Superior temporal gyrus (tissue), 1 donor: ENCODE measurements at regions not wholly inside any gene's neighbourhood (a gene's known extent, or its start where the extent isn't known, plus 50 kb on each side); places are given as distances from the start of the nearest gene placed in this dataset.

Source experiments
- DNase-seq: peaks from one replicate; pipeline ENCODE4 v3.0.0-alpha.2; 2016; ENCODE audit errors: extremely low spot score

DNA sequence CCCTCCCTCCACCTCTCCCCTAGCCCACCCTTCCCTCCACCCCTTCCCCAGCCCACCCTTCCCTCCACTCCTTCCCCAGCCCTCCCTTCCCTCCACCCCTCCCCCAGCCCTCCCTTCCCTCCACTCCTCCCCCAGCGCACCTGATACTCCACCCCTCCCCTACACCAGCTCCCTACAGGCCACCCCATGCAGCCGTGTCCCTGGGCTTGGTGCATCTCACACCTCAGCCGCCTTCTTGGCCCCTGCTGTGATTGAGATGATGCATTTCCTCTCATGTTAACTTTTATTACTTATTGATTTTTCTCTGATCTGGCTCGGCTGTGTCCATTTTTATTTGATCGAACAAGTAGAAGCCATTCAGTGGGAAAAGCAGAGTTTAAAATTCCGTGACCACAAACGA is 243.8 kb downstream of the MATN1 start:
- DNase-seq, result no peak

DNA sequence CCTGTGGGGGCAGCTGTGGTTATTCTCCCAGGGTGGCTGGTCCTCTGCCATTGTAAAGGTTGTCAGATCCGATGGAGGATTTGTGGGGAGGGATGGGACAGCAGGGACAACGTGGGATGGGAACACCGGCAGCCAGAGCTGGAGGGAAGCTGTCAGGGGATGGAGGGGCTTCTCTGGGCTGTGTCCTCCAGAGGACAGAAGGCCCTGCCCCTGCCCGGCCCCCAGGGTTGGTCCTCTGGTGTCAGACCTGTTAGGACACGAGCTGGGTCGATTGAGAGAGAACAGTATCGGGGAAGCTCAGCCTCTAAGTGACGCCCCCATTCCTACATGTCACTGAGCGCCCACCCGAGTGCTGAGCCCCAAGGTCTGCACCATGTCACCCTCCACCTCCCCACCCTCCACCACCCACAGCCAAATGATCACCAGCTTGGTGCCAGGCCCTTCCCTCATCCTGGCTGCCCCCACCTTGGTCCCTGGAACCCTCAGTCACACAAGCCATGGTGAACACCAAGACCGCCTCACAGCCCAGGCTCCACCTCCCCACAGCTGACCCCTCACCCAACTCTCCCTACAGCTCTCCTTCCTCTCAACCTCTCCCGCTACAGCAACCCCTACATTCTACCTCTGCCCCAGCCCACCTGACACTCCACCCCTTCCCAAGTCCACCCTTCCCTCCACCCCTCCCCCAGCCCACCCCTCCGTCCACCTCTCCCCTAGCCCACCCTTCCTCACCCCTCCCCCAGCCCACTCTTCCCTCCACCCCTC is 244.4 kb downstream of the MATN1 start:
- DNase-seq, result no peak

DNA sequence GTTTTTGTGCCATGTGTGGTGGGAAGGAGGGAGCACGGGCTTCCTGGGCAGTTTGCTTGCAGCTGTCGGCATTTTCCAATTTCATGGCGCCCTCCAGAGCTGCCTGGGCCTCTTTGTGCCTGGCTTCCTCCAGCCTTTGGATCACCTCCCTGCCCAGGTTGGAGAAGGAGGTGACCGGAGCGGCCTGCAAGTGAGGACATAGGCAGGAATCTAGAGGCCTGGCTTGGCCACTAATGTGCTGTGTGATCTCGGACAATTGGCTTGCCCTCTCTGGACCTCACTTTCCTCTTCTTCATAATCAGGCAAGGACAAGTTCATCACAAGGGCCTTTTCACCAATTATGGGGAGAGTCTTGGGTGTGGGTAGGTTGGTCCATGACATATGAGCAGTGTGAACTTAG is 245.1 kb downstream of the MATN1 start:
- no peak for DNase-seq

DNA sequence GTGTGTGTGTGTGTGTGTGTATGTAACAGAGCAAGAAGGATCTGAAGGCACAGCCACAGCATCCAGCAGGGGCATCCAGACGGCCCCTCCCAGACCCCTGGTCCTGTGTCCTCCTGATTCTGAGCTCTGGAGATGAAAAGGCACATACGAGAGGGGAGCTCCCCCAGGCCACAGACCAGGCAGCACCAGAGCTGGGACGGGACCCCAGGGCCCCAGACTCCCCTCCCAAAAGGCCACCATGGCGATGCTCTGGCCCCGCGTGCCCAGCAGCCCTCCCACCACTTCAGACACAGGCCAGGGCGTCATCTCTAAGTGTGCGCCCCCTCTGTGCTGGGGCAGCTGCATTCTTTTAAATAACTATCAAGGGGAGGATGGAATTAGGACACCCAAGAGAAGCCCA is 245.8 kb downstream of the MATN1 start:
- no peak for DNase-seq

DNA sequence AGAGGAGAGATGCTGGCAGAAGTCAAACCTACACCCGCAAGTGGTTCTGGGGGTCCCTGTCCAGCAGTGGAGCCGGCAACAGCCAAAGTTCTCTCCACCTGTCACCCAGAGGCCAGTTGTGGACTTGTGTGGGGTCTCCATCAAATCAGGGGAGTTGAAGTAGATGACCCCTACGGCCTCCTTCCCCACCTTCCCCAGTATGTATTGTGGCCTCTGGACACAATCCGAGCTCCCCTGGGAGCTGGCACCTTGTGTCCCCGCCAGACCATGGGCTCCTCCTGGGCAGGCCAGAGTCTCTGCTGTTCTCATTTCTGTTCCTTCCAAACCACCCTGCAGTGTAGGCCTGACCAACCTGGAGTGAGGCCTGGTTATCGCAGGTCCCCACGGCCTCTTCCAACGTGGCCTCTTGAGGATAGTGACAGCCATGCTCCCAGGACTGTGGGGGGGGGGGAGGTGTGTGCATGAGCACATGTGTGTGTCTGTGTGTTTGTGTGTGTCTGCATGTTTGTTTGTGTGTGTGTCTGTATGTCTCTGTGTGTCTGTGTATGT is 246.4 kb downstream of the MATN1 start:
- DNase-seq, result no peak

DNA sequence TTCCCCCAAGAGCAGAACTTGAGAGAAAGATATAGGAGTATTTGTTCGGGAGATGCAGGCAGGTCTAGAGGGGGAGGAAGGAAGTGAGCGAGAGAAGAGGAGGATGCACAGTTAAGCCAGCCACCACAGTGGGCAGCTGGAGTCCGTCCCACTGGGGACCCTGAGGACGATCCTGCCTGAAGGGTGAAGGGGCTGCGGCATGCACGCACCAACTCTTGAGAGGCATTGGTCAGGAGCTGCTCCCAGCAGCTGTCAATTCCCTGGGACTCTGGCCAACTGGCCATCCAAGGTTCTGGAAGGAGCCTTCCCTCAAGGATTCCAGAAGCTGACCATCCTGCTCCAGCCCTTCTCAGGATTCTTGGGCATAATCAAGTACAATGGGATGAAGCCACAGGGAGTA is 246.9 kb downstream of the MATN1 start:
- DNase-seq, result no peak

DNA sequence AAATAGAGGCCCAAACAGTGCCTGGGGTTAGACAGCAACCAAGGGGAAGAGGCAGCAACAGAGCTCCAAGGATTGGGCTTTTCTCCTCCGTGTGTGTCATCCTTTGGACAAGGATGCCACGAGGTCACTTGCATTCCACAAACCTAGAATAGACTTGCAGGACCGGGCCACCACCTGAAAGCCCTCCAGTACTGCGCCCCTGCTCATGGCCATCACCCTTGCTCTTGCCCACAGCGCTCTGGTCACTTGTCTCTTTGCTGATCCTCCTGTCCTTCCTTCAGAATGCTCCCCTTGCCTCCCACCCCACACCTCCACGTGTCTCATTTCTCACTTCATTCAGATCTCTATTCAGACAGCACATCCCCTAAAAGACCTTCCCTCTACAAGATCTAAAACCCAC is 247.4 kb downstream of the MATN1 start:
- no peak for DNase-seq

DNA sequence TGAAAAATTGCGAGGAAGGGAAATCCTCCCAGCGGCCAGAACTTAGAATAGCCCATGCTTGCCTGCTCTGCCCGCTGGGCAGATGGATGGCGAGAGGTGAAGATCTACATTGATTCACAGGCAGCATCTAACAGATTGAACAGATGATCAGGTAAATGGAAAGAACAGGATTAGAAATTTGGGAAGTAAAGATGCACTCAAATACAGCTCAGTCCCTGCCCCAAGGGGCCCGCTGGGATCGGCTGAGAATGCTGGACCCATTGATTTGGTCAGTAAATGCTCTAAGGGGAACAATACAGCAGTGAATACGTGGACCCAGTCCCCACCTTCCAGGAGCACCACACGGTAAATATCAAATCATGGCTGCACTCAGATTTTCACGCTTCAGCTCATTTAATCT is 248.2 kb downstream of the MATN1 start:
- no peak for DNase-seq

DNA sequence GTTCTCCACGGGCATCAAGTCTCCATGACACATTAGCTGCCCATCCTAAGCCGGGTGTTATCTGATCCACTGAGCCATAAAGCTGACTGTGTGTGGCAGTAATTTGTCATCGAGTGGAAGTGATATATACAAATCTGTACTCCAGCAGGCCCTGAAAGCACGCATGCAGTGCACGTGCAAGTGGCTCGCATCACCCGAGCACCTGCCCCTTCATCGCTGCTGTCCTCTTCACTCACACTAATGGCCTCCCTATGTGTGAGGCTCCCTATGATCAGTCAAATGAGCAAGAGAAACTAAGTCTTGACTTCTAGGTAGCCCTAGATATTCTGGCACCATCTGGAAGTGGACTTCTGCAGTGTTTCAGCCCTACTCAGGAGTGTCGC is 248.6 kb downstream of the MATN1 start:
- no peak for DNase-seq

DNA sequence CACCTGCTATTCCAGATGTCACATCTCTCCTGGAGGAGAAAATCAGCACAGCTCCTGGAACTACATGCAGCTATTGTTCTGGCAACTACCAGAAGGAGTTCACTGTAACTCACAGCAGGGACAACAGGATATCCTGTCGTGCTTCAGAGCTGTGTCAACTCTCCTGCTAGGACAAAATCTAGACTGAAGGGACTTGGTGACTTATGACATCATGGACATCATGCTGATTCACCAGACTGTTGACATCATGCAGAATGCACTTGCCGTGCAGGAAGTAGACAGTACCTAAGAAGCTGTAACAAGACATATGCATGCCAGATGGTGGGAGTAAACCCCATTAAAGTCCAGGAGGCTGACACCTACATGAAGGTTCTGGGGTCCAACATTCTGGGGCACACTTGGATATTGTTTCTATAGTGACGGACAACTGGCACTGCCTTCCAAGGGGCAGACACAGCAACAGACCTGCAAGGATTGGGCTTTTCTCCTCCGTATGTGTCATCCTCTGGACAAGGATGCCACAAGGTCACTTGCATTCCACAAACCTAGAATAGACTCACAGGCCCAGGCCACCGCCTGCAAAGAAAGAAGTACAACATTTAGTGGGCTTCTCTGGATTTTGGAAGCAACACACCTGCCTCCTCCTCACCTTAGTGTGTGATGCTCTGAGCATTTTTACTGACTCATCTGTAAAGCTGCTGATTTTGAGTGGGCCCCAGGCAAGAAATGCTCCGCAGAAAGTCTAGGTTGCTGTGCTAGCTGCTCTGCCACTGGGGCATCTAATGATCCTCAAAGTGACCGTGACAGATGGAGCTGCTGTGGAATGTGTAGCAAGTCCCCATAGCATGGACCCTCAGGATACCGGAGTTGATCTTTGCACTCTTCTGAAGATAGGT is 249.2 kb downstream of the MATN1 start:
- no peak for DNase-seq

DNA sequence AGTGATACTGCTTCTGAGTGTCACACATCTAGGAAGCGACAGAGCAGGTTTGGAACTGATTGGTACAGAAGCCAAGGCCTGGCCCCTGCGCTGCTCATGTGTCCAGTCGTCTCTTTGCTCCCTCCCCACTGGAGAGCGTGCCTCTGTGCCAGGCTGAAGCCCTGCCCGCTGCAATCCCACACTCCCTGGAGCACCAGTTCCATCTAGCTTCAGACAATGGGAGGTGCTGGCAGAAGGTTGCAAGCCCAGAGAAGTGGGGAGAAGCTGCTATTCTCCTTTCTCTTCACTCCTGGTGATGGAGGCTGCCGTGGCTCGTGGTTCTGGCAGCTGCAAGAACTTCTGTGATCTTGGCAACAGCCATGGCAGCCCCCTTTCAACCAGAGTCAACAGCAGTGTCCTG is 250.9 kb downstream of the MATN1 start:
- no peak for DNase-seq

DNA sequence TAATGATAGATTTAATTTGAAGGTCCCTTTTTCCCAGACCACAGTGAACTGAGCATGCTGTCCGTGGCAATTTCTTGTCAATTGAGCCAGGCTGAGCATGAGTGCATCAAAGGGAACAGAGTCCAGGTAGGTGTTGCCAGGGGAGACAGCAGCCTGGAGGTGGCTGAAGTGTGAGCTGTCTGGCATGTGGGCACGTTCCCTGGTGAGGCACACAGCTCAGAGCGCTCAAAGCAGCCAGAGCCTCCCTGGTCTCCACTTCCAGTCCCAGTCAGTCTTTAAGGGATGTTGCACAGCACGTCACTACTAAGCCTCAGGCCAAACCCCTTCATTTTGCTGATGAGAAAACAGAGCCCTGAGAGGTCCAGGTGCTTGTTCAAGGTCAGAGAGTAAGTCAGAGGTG is 251.4 kb downstream of the MATN1 start:
- no peak for DNase-seq

DNA sequence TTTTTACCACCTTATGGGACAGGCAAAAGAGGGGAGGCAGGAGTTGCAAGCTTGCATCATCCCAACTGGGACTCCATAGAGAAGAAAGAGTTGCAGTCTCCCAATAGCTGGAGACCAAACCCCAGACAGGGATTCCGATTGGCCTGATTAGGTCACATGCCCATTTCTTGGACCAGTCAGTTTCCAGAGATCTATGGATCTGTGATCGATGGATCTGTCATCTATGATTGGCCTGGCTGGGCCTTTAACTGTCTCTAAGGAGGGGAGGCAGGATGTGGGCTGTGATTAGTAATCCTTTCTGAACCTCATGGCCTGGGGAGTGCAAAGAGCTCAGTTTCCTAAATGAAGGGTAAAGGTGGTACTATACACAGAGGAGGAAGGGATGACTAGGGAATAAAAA is 252.1 kb downstream of the MATN1 start:
- no peak for DNase-seq

DNA sequence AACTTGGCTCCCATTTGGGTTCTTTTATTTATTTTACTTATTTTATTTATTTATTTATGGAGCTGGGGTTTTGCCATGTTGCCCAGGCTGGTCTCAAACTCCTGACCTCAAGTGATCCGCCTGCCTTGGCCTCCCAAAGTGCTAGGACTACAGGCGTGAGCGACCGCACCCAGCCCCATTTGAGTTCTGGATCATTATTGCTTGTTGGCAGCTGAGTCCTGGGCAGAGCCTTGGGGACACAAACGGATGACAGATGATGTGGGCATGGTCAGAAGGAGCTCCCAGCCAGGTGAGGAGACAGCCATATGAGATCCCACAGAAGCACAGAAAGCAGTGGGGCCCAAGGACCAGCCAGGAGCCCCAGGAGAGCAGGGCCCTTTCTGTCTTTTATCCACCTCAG is 254.0 kb downstream of the MATN1 start:
- no peak for DNase-seq

DNA sequence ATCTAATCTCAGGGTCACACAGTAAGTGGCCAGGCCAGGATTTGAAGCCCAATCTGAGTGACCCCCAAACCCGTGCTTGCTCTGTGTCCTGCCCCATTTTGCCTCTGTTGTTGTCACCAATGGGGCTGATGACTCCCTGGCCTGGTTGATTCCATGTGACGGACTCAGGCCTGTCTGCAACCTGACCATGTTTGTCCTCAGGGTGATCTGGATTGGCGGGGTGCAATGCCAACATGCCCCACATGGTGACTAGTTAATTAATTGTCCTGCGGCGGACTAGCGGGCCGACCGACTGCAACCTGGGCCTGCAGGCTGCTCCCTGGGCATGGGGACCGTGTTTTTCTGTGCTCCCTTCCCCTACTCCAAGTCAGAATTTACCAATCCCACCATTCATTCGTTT is 256.3 kb downstream of the MATN1 start:
- no peak for DNase-seq

DNA sequence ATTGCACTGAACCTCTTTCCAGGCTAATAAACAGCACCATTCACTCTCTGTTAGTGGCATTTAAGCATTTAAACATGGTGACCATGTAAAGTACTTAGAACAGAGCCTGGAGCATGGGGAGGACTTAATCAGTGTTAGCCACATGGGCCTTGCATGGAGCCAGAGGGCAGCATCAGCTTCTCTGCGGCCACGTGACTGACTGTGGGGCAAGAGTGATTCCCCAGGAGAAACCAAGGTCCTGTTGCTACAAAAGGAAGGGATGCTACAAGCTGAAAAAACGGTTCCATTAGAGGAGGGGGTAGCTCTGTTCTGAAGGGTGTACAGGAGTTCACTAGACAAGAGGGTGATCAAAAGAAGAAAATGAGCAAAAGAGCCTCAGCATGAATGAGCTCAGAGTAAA is 256.8 kb downstream of the MATN1 start:
- no peak for DNase-seq

DNA sequence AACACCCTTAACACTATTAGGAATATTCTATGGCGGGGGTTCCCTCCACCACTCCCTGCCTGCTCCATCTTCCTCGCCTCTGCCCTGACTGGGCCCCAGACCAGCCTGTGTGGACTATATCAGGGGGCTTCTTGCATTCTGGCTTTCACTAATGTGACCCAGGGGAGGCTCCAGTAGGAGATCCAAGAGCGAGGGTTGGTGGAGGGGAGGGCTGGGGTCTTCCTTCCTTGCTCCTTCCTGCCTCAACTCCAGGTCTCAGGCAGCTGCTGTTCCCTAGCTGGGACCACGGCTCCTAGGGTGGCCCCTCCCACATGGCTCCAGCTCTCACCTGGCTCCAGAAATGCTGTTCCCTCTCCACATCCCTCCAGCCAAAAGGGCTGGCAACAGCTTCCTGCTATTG is 257.4 kb downstream of the MATN1 start:
- DNase-seq, result no peak

DNA sequence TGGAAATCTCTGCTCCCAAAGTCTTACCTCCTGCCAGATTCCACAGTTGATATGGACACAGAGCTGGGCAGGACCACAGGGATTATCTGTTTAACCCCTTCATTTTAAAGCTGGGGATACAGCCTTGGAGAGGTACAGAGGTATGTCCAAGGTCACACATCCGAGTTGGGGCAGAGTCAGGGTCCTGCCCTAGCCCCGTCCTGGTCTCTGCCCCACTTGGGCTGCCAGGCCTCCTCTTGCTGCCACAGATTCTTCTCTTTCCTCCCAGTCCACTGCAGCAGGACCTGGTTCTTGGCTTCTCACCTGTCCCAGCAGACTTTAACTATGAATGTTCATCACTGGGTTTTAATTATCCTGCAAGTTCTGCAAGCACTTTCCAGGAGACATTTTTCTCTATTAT is 258.3 kb downstream of the MATN1 start:
- no peak for DNase-seq

DNA sequence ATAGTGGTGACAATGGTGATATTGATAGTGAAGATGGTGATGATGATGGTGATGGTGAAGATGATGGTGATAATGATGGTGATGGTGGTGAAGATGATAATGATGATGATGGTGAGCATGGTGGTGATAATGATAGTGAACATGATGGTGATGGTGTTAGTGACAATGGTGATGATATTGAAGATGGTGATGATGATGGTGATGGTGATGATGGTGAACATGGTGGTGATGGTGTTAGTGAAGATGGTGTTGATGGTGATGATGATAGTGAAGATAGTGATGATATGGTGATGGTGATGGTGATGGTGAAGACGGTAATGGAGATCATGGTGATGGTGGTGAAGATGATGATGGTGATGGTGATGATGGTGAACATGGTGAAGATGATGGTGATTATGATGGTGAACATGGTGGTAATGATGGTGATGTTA is 259.2 kb downstream of the MATN1 start:
- DNase-seq, result no peak

DNA sequence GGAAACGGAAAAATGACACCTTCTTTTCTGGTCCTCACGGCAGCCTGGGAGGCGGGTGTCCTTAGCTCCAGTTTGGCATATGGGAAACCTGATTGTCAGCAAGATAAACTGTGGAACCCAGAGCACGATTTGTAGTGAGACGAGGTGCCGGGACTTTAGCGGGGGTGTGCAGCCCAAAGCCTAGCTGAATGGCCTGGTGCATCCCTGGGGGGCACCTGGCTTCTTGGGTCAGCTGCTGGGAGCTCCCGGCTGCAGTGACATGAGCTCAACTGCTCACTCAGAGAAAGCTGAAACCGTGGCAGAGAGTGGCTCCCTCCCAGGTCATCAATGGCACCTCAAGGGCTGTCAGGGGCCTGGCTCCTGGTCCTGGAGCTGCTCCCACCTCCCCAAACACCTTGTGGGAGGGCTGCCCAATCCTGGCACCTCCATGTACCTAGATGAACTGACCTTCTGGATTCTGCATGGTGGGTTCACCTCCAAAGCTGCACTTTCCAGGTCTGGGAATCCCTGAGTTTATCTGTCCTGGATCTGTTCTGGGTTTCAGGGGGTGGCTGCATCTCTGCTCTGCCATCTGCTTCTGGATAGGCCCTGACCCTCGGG is 260.5 kb downstream of the MATN1 start:
- DNase-seq, result no peak

DNA sequence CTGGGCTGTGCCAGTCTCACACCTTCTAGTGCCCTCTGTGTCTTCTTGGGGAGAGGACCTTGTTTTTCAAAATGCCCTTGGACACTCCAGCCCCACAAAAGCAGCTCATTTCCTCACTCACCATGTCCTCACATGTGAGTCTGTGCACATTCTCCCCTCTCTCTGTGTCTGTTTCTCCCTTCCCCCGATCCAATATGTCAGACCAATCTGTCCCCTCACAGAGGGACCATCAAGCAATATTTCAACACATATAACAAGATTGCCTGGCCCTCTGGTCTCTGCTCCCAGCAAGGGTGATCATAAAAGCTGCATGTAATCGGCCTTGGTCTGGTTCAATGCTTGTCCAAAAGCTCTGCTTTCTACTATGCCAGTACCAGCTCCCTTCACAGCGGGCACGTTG is 261.2 kb downstream of the MATN1 start:
- DNase-seq, result no peak

DNA sequence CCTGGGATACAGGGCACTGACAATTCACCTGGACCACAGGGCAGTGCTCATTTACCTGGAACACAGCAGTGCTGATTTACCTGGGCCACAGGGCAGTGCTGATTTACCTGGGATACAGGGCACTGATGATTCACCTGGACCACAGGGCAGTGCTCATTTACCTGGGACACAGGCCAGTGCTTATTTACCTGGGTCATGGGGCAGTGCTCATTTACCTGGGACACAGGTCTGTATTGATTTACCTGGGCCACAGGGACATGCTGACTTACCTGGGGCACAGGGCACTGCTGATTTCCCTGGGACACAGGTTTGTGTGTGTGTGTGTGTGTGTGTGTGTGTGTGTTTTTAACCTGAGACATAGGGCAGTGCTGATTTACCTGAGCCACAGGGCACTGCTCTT is 261.7 kb downstream of the MATN1 start:
- no peak for DNase-seq

DNA sequence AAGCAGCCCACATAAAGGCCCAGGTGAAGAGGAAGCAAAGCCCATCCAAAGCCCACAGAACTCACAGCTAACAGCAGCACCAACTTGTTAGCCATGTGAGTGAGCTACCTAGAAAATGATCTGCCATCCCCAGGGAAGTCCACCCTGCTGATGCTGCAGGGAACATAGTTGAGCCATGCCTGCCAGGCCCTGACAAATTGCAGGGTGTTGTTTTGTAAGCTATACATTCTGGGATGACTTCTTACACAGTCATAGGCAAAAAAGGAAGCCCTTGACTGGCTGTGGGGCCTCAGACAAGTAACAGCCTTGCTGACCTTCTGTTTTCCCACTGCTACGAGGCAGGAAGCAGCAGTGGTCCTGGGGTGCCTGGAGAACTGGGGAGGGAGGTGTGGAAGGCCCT is 262.7 kb downstream of the MATN1 start:
- no peak for DNase-seq
